ENCODE measurements at regions not wholly inside any gene's neighbourhood (a gene's known extent, or its start where the extent isn't known, plus 50 kb on each side); places are given as distances from the start of the nearest gene placed in this dataset.

- TF ChIP-seq CTCF (conservative IDR thresholded peaks at IDR 0.05; ENCODE audit: low read depth, low read length) (no peak), EZH2 (IDR thresholded peaks at IDR 0.05; ENCODE audit: low read length, unreplicated experiment) (no peak)
These were observed 329.6 kb upstream of the NDST3 start for GRCh38 chr4:117704721-117705120.

Data from PC-3 (cell line).